Peyer's patch (tissue), 4 donors: ENCODE measurements at regions not wholly inside any gene's neighbourhood (a gene's known extent, or its start where the extent isn't known, plus 50 kb on each side); places are given as distances from the start of the nearest gene placed in this dataset.
"Not testable (repeated sequence)": the region's sequence is repeated elsewhere in the genome, so short reads cannot be mapped to it uniquely, and the experiment has no call there.

Experiments
- DNase-seq, 3 donors: peaks; one replicate each; pipeline ENCODE4 v3.0.0-alpha.2; 2017 to 2019
- H3K27ac ChIP-seq, 4 donors: fragments of 200-600 bp; sonication (generic); one replicate each; pipeline ENCODE4 v1.5.1; 2016 to 2019
- H3K27me3 ChIP-seq, 2 donors: fragments of 200-600 bp; sonication (generic); one replicate each; pipeline ENCODE4 v1.5.1; 2019
- H3K36me3 ChIP-seq, 3 donors: fragments of 200-600 bp; sonication (generic); one replicate each; pipeline ENCODE4 v1.5.1; 2016 to 2019
- H3K4me1 ChIP-seq, 4 donors: fragments of 200-600 bp; sonication (generic); one replicate each; pipeline ENCODE4 v1.5.1; 2016 to 2019
- H3K4me3 ChIP-seq, 4 donors: fragments of 200-600 bp; sonication (generic); 1 replicate in 3 of 4; 2 replicates in 1 of 4; pipeline ENCODE4 v1.5.1; 2016 to 2019; ENCODE audit warnings: mild to moderate bottlenecking in 1 of 4
- H3K9me3 ChIP-seq, 4 donors: fragments of 200-600 bp; sonication (generic); one replicate each; pipeline ENCODE4 v1.5.1; 2016 to 2019; ENCODE audit warnings: mild to moderate bottlenecking in 1 of 4
- CTCF ChIP-seq, 6 experiments: fragments of 450-650 bp in 4 of 6; fragments of 200-600 bp in 2 of 6; sonication (generic) in 1 of 6; IDR thresholded peaks; one replicate each; pipeline ENCODE4 v1.5.1; 2017 to 2019; ENCODE audit warnings: antibody characterized with exemption in 6 of 6, mild to moderate bottlenecking in 3 of 6, moderate library complexity in 1 of 6
- POLR2A ChIP-seq, 2 donors: fragments of 450-650 bp; IDR thresholded peaks; one replicate each; pipeline ENCODE4 v1.5.1; 2017; ENCODE audit warnings: antibody characterized with exemption in 2 of 2, mild to moderate bottlenecking in 2 of 2, moderate library complexity in 2 of 2

GRCh38 chr21:7951854-7952519 lies 2569.4 kb upstream of the TPTE start:
- Histone ChIP-seq H3K27me3 (no peaks in the 10 kb centered on the region), H3K27ac (no peak overlapping the region), H3K36me3 (no peaks in the 10 kb centered on the region), H3K9me3 (peaks cover 0 to 91% (median 22%) of the 10 kb centered on the region in 4 donors), H3K4me3 (no peak overlapping the region), H3K4me1 (no peaks in the 10 kb centered on the region)
- no peak for DNase-seq
- TF ChIP-seq CTCF (IDR thresholded peaks at IDR 0.05) (no peak), POLR2A (IDR thresholded peaks at IDR 0.05) (no peak)

GRCh38 chr21:7952648-7953047 lies 2568.7 kb upstream of the TPTE start:
- H3K4me3 ChIP-seq, result no peak overlapping the region
- TF ChIP-seq POLR2A (IDR thresholded peaks at IDR 0.05) (no peak), CTCF (IDR thresholded peaks at IDR 0.05) (no peak)
- peaks cover 0 to 88% (median 20%) of the 10 kb centered on the region in 4 donors for H3K9me3 ChIP-seq
- H3K36me3 ChIP-seq, result no peaks in the 10 kb centered on the region
- no peak for DNase-seq
- no peaks in the 10 kb centered on the region for H3K4me1 ChIP-seq
- H3K27ac ChIP-seq, result no peak overlapping the region
- no peaks in the 10 kb centered on the region for H3K27me3 ChIP-seq

GRCh38 chr21:7953058-7953457 lies 2568.3 kb upstream of the TPTE start:
- Histone ChIP-seq H3K36me3 (no peaks in the 10 kb centered on the region), H3K27ac (no peak overlapping the region), H3K4me1 (no peaks in the 10 kb centered on the region), H3K4me3 (no peak overlapping the region), H3K27me3 (no peaks in the 10 kb centered on the region), H3K9me3 (peaks cover 0 to 88% (median 20%) of the 10 kb centered on the region in 4 donors)
- DNase-seq, result no peak
- no peak for TF ChIP-seq CTCF (IDR thresholded peaks at IDR 0.05)
- TF ChIP-seq POLR2A (IDR thresholded peaks at IDR 0.05), result no peak

- peaks cover 0 to 82% (median 17%) of the 10 kb centered on the region in 4 donors for H3K9me3 ChIP-seq
- DNase-seq, result peak in 1 of 3 donors; percentile 35
- H3K4me3 ChIP-seq, H3K27ac ChIP-seq, H3K36me3 ChIP-seq, H3K27me3 ChIP-seq, H3K4me1 ChIP-seq: not testable (repeated sequence)
Measured at GRCh38 chr21:7955358-7956073, 2565.9 kb upstream of the TPTE start.

GRCh38 chr21:7956074-7956452 lies 2565.3 kb upstream of the TPTE start:
- H3K27ac ChIP-seq, H3K4me1 ChIP-seq, DNase-seq, H3K27me3 ChIP-seq, H3K4me3 ChIP-seq, H3K36me3 ChIP-seq: not testable (repeated sequence)
- peaks cover 0 to 77% (median 17%) of the 10 kb centered on the region in 4 donors for H3K9me3 ChIP-seq

- not testable (repeated sequence) for H3K36me3 ChIP-seq, DNase-seq, H3K27me3 ChIP-seq, H3K4me3 ChIP-seq, H3K4me1 ChIP-seq, H3K27ac ChIP-seq
- H3K9me3 ChIP-seq, result peaks cover 0 to 66% (median 13%) of the 10 kb centered on the region in 4 donors
Measured at GRCh38 chr21:7956998-7957712, 2564.2 kb upstream of the TPTE start.

GRCh38 chr21:7957713-7958064 lies 2563.7 kb upstream of the TPTE start:
- H3K9me3 ChIP-seq, result peaks cover 0 to 64% (median 11%) of the 10 kb centered on the region in 4 donors

More at GRCh38 chr21:7957713-7958064, 2563.7 kb upstream of the TPTE start:
- TF ChIP-seq POLR2A (IDR thresholded peaks at IDR 0.05) (no peak), CTCF (IDR thresholded peaks at IDR 0.05) (no peak)
- Histone ChIP-seq H3K27me3 (no peaks in the 10 kb centered on the region), H3K27ac (no peak overlapping the region), H3K36me3 (no peaks in the 10 kb centered on the region), H3K4me3 (no peak overlapping the region), H3K4me1 (no peaks in the 10 kb centered on the region)
- DNase-seq, result no peak
